ENCODE measurements at regions not wholly inside any gene's neighbourhood (a gene's known extent, or its start where the extent isn't known, plus 50 kb on each side); places are given as distances from the start of the nearest gene placed in this dataset.

DNA sequence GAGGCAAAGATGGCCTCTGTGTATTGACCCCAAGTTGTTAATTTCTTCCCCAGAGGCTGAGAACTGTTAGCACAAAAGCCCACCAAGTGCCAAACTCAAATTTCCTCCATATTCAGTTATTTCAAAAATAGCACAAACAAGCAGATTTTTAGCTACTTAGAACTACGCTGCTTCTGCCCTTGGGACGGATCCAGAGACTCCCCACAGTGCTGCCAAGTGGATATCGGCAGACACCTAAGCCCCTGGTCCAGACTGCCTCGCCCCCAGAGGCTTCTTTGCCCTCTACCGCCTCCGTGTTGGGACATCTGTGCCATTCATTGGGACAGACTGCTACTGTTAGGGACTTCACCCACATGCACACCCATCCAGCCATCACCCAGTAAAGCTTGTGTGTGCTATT lies 188.3 kb downstream of the POSTN start:
- Histone ChIP-seq H3K27me3 (no peaks in the 10 kb centered on the region), H3K79me2 (no peaks in the 10 kb centered on the region), H3K4me1 (ENCODE audit: insufficient read depth) (no peaks in the 10 kb centered on the region), H3K27ac (no peak overlapping the region), H3K4me3 (no peak overlapping the region), H3K9me2 (replicated peaks; ENCODE audit: insufficient read depth) (no peaks in the 10 kb centered on the region), H2AFZ (no peak overlapping the region), H4K20me1 (ENCODE audit: insufficient read depth, poor library complexity, severe bottlenecking) (no peaks in the 10 kb centered on the region), H3K9me3 (ENCODE audit: low read depth) (no peaks in the 10 kb centered on the region), H3K36me3 (replicated peaks; ENCODE audit: insufficient read depth, low read depth) (no peaks in the 10 kb centered on the region), H3K4me2 (no peak overlapping the region)
- no peak for DNase-seq (ENCODE audit: low spot score)
- WGBS (ENCODE audit: low lambda C conversion rate, missing lambda C conversion rate) = 95% methylated on average over 6 of the region's 6 CpGs
- TF ChIP-seq CTCF (IDR thresholded peaks at IDR 0.05; ENCODE audit: poor library complexity) = no peak
- no peak for TF ChIP-seq EZH2 (IDR thresholded peaks at IDR 0.05; ENCODE audit: borderline replicate concordance)
- no peak for TF ChIP-seq EZH2phosphoT487 (IDR thresholded peaks at IDR 0.05; ENCODE audit: low read depth, severe bottlenecking, unreplicated experiment)

- H3K4me2 ChIP-seq = no peak overlapping the region
- TF ChIP-seq EZH2 (IDR thresholded peaks at IDR 0.05; ENCODE audit: borderline replicate concordance) (no peak), CTCF (IDR thresholded peaks at IDR 0.05; ENCODE audit: poor library complexity) (no peak), EZH2phosphoT487 (IDR thresholded peaks at IDR 0.05; ENCODE audit: low read depth, severe bottlenecking, unreplicated experiment) (no peak)
Observed at GRCh38 chr13:37409756-37410155, 188.8 kb downstream of the POSTN start.

GRCh38 chr13:37407156-37407555 lies 191.4 kb downstream of the POSTN start:
- no peak overlapping the region for H2AFZ ChIP-seq
- TF ChIP-seq CTCF (IDR thresholded peaks at IDR 0.05; ENCODE audit: poor library complexity) (no peak), EZH2phosphoT487 (IDR thresholded peaks at IDR 0.05; ENCODE audit: low read depth, severe bottlenecking, unreplicated experiment) (no peak), EZH2 (IDR thresholded peaks at IDR 0.05; ENCODE audit: borderline replicate concordance) (no peak)

More at GRCh38 chr13:37409756-37410155, 188.8 kb downstream of the POSTN start:
- DNase-seq (ENCODE audit: low spot score) = no peak
- Histone ChIP-seq H3K9me2 (replicated peaks; ENCODE audit: insufficient read depth) (no peaks in the 10 kb centered on the region), H3K4me1 (ENCODE audit: insufficient read depth) (no peaks in the 10 kb centered on the region), H3K36me3 (replicated peaks; ENCODE audit: insufficient read depth, low read depth) (no peaks in the 10 kb centered on the region), H3K4me3 (no peak overlapping the region), H3K9me3 (ENCODE audit: low read depth) (no peaks in the 10 kb centered on the region), H3K27ac (no peak overlapping the region), H2AFZ (no peak overlapping the region), H3K79me2 (no peaks in the 10 kb centered on the region), H3K27me3 (no peaks in the 10 kb centered on the region), H4K20me1 (ENCODE audit: insufficient read depth, poor library complexity, severe bottlenecking) (no peaks in the 10 kb centered on the region)

DNA sequence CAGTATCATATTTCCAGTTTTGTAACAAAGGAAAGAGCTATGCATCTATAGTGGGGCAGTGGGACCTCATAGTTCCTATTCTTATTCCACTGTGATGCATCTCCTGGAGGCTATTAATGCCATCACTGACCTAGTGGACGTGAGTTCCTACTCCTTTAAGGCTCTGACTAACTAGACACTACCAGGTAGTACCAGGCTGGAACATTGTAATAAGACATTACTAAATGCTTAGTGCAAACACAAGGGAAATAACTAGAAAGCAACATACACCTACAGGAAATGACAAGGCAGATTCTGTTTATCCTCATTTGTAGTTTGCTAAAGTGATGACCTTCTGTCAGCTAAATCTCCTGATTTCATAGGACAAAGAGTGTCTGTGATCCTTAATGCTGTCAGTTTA lies 192.5 kb downstream of the POSTN start:
- 73% methylated on average over 1 of the region's 1 CpG for WGBS (ENCODE audit: low lambda C conversion rate, missing lambda C conversion rate)
- no peaks in the 10 kb centered on the region for H4K20me1 ChIP-seq (ENCODE audit: insufficient read depth, poor library complexity, severe bottlenecking)
- H3K4me1 ChIP-seq (ENCODE audit: insufficient read depth) = no peaks in the 10 kb centered on the region
- no peak for TF ChIP-seq EZH2 (IDR thresholded peaks at IDR 0.05; ENCODE audit: borderline replicate concordance)
- no peak for TF ChIP-seq EZH2phosphoT487 (IDR thresholded peaks at IDR 0.05; ENCODE audit: low read depth, severe bottlenecking, unreplicated experiment)
- TF ChIP-seq CTCF (IDR thresholded peaks at IDR 0.05; ENCODE audit: poor library complexity) = no peak
- DNase-seq (ENCODE audit: low spot score) = no peak
- H3K4me3 ChIP-seq = no peak overlapping the region
- H3K9me2 ChIP-seq (replicated peaks; ENCODE audit: insufficient read depth) = no peaks in the 10 kb centered on the region
- no peaks in the 10 kb centered on the region for H3K27me3 ChIP-seq
- no peaks in the 10 kb centered on the region for H3K9me3 ChIP-seq (ENCODE audit: low read depth)
- H3K36me3 ChIP-seq (replicated peaks; ENCODE audit: insufficient read depth, low read depth) = no peaks in the 10 kb centered on the region
- H3K79me2 ChIP-seq = no peaks in the 10 kb centered on the region
- no peak overlapping the region for H3K4me2 ChIP-seq
- H2AFZ ChIP-seq = no peak overlapping the region
- H3K27ac ChIP-seq = no peak overlapping the region

More at GRCh38 chr13:37407156-37407555, 191.4 kb downstream of the POSTN start:
- Histone ChIP-seq H3K9me2 (replicated peaks; ENCODE audit: insufficient read depth) (no peaks in the 10 kb centered on the region), H3K36me3 (replicated peaks; ENCODE audit: insufficient read depth, low read depth) (no peaks in the 10 kb centered on the region), H3K4me2 (no peak overlapping the region), H3K9me3 (ENCODE audit: low read depth) (no peaks in the 10 kb centered on the region), H3K27ac (no peak overlapping the region), H4K20me1 (ENCODE audit: insufficient read depth, poor library complexity, severe bottlenecking) (no peaks in the 10 kb centered on the region), H3K4me1 (ENCODE audit: insufficient read depth) (no peaks in the 10 kb centered on the region), H3K79me2 (no peaks in the 10 kb centered on the region), H3K4me3 (no peak overlapping the region), H3K27me3 (no peaks in the 10 kb centered on the region)
- no peak for DNase-seq (ENCODE audit: low spot score)
- 77% methylated on average over 4 of the region's 4 CpGs for whole genome bisulfite sequencing (ENCODE audit: low lambda C conversion rate, missing lambda C conversion rate)

All from hepatocyte (in vitro differentiated cells).